ENCODE measurements at regions not wholly inside any gene's neighbourhood (a gene's known extent, or its start where the extent isn't known, plus 50 kb on each side); places are given as distances from the start of the nearest gene placed in this dataset.
A peak's percentile ranks its signal among the peaks of the same experiment; 100 is the strongest.

DNA sequence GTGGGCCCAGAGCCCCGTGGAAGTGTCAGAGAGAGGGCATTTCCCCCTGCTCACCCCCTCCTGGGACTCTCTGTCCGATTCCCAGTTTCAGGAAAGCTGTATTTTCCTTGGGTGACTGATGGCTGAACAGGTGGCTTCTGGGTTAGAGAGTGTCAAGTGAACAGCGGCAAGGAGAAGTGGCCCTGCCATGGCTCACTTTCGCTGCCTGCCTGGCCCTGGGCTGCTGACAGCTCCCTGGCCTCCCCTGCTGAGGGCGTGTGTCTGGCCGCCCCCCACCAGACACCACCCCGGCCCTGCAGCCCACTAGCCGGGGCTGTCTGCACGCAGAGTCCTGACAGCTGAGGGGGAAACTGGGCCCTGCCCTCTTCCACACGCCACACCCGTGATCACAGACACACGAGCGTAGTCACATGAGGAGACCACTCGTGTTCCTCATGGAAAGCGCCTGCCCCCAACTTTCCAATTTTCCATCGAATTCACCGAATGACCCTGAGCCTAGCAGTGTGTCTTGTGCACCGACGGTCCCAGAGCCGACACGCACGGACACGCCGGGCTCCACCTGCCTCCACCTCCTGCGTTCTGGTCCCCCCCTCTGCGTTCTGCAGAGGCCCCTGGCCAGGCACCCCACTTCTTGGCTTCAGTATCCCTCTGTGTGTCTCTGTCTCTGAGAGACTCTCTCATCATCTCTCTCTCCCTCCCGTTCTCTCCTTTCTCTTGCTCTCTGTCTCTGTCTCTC is 60.6 kb upstream of the CASZ1 start:
- H3K9me3 ChIP-seq, result no peaks in the 10 kb centered on the region
- TF ChIP-seq POLR2AphosphoS5 (IDR thresholded peaks at IDR 0.05) (no peak), POLR2A (IDR thresholded peaks at IDR 0.05) (no peak), EP300 (IDR thresholded peaks at IDR 0.05) (no peak)
- TF ChIP-seq, protein P1, sequence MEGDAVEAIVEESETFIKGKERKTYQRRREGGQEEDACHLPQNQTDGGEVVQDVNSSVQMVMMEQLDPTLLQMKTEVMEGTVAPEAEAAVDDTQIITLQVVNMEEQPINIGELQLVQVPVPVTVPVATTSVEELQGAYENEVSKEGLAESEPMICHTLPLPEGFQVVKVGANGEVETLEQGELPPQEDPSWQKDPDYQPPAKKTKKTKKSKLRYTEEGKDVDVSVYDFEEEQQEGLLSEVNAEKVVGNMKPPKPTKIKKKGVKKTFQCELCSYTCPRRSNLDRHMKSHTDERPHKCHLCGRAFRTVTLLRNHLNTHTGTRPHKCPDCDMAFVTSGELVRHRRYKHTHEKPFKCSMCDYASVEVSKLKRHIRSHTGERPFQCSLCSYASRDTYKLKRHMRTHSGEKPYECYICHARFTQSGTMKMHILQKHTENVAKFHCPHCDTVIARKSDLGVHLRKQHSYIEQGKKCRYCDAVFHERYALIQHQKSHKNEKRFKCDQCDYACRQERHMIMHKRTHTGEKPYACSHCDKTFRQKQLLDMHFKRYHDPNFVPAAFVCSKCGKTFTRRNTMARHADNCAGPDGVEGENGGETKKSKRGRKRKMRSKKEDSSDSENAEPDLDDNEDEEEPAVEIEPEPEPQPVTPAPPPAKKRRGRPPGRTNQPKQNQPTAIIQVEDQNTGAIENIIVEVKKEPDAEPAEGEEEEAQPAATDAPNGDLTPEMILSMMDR (IDR thresholded peaks at IDR 0.05), result no peak
- ATAC-seq (ENCODE audit: low FRiP score in 2 of 2), result no peak
- WGBS, 2 donors, result 82 to 83% methylated on average over 19 to 27 of the region's 27 CpGs
- H3K36me3 ChIP-seq, result no peaks in the 10 kb centered on the region
- no peak overlapping the region for H3K4me3 ChIP-seq
- peak in 1 of 2 donors; percentile 62 for DNase-seq
- no peak overlapping the region for H3K27ac ChIP-seq
- H3K27me3 ChIP-seq, result no peaks in the 10 kb centered on the region
- peaks cover 0 to 6% (median 0%) of the 10 kb centered on the region in 4 donors for H3K4me1 ChIP-seq

DNA sequence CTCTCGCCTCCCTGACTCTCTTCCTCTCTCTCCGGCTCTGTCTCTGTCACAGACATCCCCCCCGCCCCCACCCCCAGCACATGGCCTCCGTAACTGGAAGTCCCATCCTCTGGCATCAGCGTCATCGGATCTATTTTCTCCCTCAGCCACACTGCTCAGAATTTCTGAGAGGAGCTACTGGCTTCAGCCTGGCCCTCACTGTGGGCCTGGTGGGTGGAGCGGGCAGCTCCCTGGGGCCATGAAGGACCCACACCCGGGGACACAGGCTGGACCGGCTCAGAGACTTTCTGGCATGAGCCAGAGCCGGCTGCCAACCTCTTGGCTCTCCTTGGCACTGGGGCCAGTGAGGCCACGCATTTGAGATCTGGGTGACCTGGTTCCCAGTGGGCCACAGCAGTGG is 61.2 kb upstream of the CASZ1 start:
- Histone ChIP-seq H3K27me3 (no peaks in the 10 kb centered on the region), H3K4me3 (no peak overlapping the region), H3K9me3 (no peaks in the 10 kb centered on the region), H3K4me1 (peaks cover 0 to 6% (median 0%) of the 10 kb centered on the region in 4 donors), H3K36me3 (no peaks in the 10 kb centered on the region), H3K27ac (no peak overlapping the region)
- 88 to 89% methylated on average over 10 to 11 of the region's 11 CpGs for WGBS, 2 donors
- no peak for ATAC-seq (ENCODE audit: low FRiP score in 2 of 2)
- no peak for TF ChIP-seq POLR2AphosphoS5 (IDR thresholded peaks at IDR 0.05)
- no peak for TF ChIP-seq POLR2A (IDR thresholded peaks at IDR 0.05)
- peak in 1 of 2 donors; percentile 60 for DNase-seq

DNA sequence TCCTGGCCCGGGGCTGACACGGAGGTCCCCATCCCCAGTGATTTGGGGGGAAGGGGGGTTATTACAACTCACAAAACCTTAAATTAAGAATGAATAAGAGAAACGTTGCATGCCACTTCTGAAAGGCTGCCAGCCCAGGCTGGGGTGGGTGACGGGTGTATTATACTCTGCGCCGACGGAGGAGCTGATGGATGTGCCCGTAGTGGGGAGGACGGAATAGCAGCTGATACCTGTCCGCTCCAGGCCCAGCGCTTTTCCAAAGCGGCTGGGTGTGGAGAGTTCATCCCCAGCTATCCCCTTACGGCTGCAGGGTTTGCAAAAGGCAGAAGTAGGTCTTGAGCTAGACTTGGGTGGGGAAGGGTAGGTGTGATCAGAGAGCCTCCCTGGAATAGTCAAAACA is 63.8 kb upstream of the CASZ1 start:
- no peak overlapping the region for H3K4me3 ChIP-seq
- peaks cover 0 to 6% (median 0%) of the 10 kb centered on the region in 4 donors for H3K4me1 ChIP-seq
- no peak overlapping the region for H3K27ac ChIP-seq
- WGBS, 2 donors, result 73 to 75% methylated on average over 13 of the region's 13 CpGs
- TF ChIP-seq POLR2A (IDR thresholded peaks at IDR 0.05) (no peak), EP300 (IDR thresholded peaks at IDR 0.05) (no peak), POLR2AphosphoS5 (IDR thresholded peaks at IDR 0.05) (no peak)
- TF ChIP-seq, protein P1 (IDR thresholded peaks at IDR 0.05), result no peak
- no peaks in the 10 kb centered on the region for H3K9me3 ChIP-seq
- ATAC-seq (ENCODE audit: low FRiP score in 2 of 2) (no peak), DNase-seq (no peak)
- H3K27me3 ChIP-seq, result no peaks in the 10 kb centered on the region
- H3K36me3 ChIP-seq, result no peaks in the 10 kb centered on the region

DNA sequence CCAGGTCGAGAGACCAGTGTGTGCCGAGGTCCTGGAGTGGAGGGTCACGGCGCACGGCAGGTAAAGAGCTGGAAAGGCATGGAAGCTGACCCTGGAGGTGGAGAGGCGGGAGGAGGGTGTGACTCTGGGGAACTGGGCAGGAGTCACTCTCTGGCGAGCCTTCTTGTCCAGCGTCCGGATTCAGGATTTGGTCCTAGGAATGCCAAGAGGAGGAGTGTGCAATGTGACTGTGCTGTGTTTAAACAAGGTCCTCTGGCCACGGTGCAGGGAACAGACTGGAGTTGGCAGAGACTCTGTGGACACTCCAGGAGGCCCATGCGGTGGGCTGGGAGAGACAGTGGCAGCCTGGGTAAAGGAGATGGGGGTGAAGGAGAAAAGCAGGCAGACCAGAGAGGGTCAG is 64.2 kb upstream of the CASZ1 start:
- no peak overlapping the region for H3K27ac ChIP-seq

DNA sequence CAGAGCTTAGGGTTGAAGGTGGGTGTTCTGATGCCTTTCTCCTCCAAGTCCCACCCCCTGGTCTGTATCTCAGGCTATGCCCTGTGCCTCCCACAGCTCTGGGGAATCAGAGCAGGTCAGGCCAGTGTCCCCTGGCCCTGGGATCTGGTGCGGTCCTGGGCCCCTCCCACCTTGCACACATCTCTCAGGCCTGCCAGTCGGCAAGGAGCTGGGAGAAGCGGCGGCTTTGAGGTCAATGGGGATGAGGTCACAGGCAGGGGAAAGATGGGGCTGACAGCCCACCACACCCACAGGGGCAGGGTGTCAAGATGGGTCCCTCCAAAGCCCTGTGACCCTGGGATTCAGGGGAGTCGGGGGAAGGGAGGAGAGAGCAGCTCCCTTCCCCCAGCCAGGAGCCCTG is 65.4 kb upstream of the CASZ1 start:
- Histone ChIP-seq H3K9me3 (no peaks in the 10 kb centered on the region), H3K36me3 (no peaks in the 10 kb centered on the region), H3K4me1 (peaks cover 6 to 11% (median 9%) of the 10 kb centered on the region in 4 donors), H3K4me3 (no peak overlapping the region), H3K27ac (no peak overlapping the region), H3K27me3 (peaks cover 0 to 8% (median 0%) of the 10 kb centered on the region in 4 donors)
- peak in 1 of 2 donors; percentile 2 for ATAC-seq (ENCODE audit: low FRiP score in 2 of 2)
- WGBS, 2 donors, result 60 to 84% methylated on average over 2 to 5 of the region's 5 CpGs
- DNase-seq, result peak in 1 of 2 donors; percentile 48
- no peak for TF ChIP-seq POLR2AphosphoS5 (IDR thresholded peaks at IDR 0.05)
- TF ChIP-seq EP300 (IDR thresholded peaks at IDR 0.05), result no peak
- TF ChIP-seq, protein P1 (IDR thresholded peaks at IDR 0.05), result no peak
- TF ChIP-seq POLR2A (IDR thresholded peaks at IDR 0.05), result no peak

More for the DNA sequence above, 64.2 kb upstream of the CASZ1 start:
- TF ChIP-seq, protein P1 (IDR thresholded peaks at IDR 0.05), result no peak
- TF ChIP-seq POLR2AphosphoS5 (IDR thresholded peaks at IDR 0.05), result no peak
- TF ChIP-seq POLR2A (IDR thresholded peaks at IDR 0.05), result no peak
- no peak for TF ChIP-seq EP300 (IDR thresholded peaks at IDR 0.05)
- Histone ChIP-seq H3K27me3 (no peaks in the 10 kb centered on the region), H3K4me1 (peaks cover 0 to 6% (median 0%) of the 10 kb centered on the region in 4 donors), H3K4me3 (no peak overlapping the region), H3K9me3 (no peaks in the 10 kb centered on the region), H3K36me3 (no peaks in the 10 kb centered on the region)
- DNase-seq, result peak in 1 of 2 donors; percentile 48
- WGBS, 2 donors, result 56 to 59% methylated on average over 10 of the region's 11 CpGs
- peak in 1 of 2 donors; percentile 37 for ATAC-seq (ENCODE audit: low FRiP score in 2 of 2)
